ENCODE measurements at regions not wholly inside any gene's neighbourhood (a gene's known extent, or its start where the extent isn't known, plus 50 kb on each side); places are given as distances from the start of the nearest gene placed in this dataset.
"Not testable (repeated sequence)": the region's sequence is repeated elsewhere in the genome, so short reads cannot be mapped to it uniquely, and the experiment has no call there.

GRCh38 chr16:10255728-10256127 is 73.5 kb upstream of the GRIN2A start:
- Histone ChIP-seq H3K4me1 (ENCODE audit: low read length) (peaks cover 7% of the 10 kb centered on the region), H3K4me2 (ENCODE audit: low read depth, low read length) (no peak overlapping the region), H3K27ac (ENCODE audit: low read length) (no peak overlapping the region), H3K36me3 (replicated peaks; ENCODE audit: insufficient read depth, low read length) (no peaks in the 10 kb centered on the region), H3K27me3 (replicated peaks; ENCODE audit: insufficient read depth, low read length) (no peaks in the 10 kb centered on the region), H2AFZ (ENCODE audit: low read length) (no peak overlapping the region), H4K20me1 (ENCODE audit: insufficient read depth, low read length) (no peaks in the 10 kb centered on the region), H3K9ac (ENCODE audit: low read length) (no peak overlapping the region), H3K79me2 (ENCODE audit: low read length) (no peaks in the 10 kb centered on the region), H3K4me3 (ENCODE audit: low read length) (no peak overlapping the region), H3K9me2 (replicated peaks; ENCODE audit: insufficient read depth, low read length) (no peaks in the 10 kb centered on the region), H3F3A (ENCODE audit: insufficient read depth, low read length) (no peaks in the 10 kb centered on the region), H3K9me3 (replicated peaks; ENCODE audit: insufficient read depth, low read length) (no peaks in the 10 kb centered on the region)
- DNase-seq = no peak
- TF ChIP-seq CTCF (IDR thresholded peaks at IDR 0.05; ENCODE audit: low read length) (no peak), EZH2phosphoT487 (IDR thresholded peaks at IDR 0.05; ENCODE audit: low read length) (no peak), EZH2 (optimal IDR thresholded peaks at IDR 0.05; ENCODE audit: low read depth, low read length) (no peak)

- H3K4me1 ChIP-seq (ENCODE audit: low read length) = peaks cover 7% of the 10 kb centered on the region
- no peak overlapping the region for H3K27ac ChIP-seq (ENCODE audit: low read length)
- H3K4me2 ChIP-seq (ENCODE audit: low read depth, low read length) = peak overlapping the region; percentile 56
Observed at GRCh38 chr16:10256784-10257641, 74.8 kb upstream of the GRIN2A start.

GRCh38 chr16:10257642-10258251 is 75.5 kb upstream of the GRIN2A start:
- not testable (repeated sequence) for H3K4me1 ChIP-seq (ENCODE audit: low read length); H4K20me1 ChIP-seq (ENCODE audit: insufficient read depth, low read length); H3K9me3 ChIP-seq (replicated peaks; ENCODE audit: insufficient read depth, low read length); H3K4me3 ChIP-seq (ENCODE audit: low read length); DNase-seq; H3K4me2 ChIP-seq (ENCODE audit: low read depth, low read length); H3F3A ChIP-seq (ENCODE audit: insufficient read depth, low read length); H3K27me3 ChIP-seq (replicated peaks; ENCODE audit: insufficient read depth, low read length); H3K27ac ChIP-seq (ENCODE audit: low read length); H3K9ac ChIP-seq (ENCODE audit: low read length); H3K9me2 ChIP-seq (replicated peaks; ENCODE audit: insufficient read depth, low read length); H3K36me3 ChIP-seq (replicated peaks; ENCODE audit: insufficient read depth, low read length); H3K79me2 ChIP-seq (ENCODE audit: low read length)
- H2AFZ ChIP-seq (ENCODE audit: low read length) = peak overlapping the region; percentile 87; the same call in 1 of the 2 replicates

More at GRCh38 chr16:10256784-10257641, 74.8 kb upstream of the GRIN2A start:
- Histone ChIP-seq H4K20me1 (ENCODE audit: insufficient read depth, low read length) (no peaks in the 10 kb centered on the region), H3K27me3 (replicated peaks; ENCODE audit: insufficient read depth, low read length) (no peaks in the 10 kb centered on the region), H3K9ac (ENCODE audit: low read length) (no peak overlapping the region; the same call in 1 of the 2 replicates), H3K4me3 (ENCODE audit: low read length) (0 out of 2 replicates have a peak overlapping the region, but pooled peaks have one; percentile 24), H3K9me3 (replicated peaks; ENCODE audit: insufficient read depth, low read length) (no peaks in the 10 kb centered on the region), H2AFZ (ENCODE audit: low read length) (peak overlapping the region; percentile 87), H3K79me2 (ENCODE audit: low read length) (no peaks in the 10 kb centered on the region), H3K36me3 (replicated peaks; ENCODE audit: insufficient read depth, low read length) (no peaks in the 10 kb centered on the region), H3F3A (ENCODE audit: insufficient read depth, low read length) (no peaks in the 10 kb centered on the region), H3K9me2 (replicated peaks; ENCODE audit: insufficient read depth, low read length) (no peaks in the 10 kb centered on the region)
- TF ChIP-seq EZH2 (optimal IDR thresholded peaks at IDR 0.05; ENCODE audit: low read depth, low read length) (no peak), EZH2phosphoT487 (IDR thresholded peaks at IDR 0.05; ENCODE audit: low read length) (no peak), CTCF (IDR thresholded peaks at IDR 0.05; ENCODE audit: low read length) (peak; percentile 54)
- DNase-seq = peak; percentile 38

- H3K4me1 ChIP-seq (ENCODE audit: low read length); H3K9me3 ChIP-seq (replicated peaks; ENCODE audit: insufficient read depth, low read length); DNase-seq; H3K79me2 ChIP-seq (ENCODE audit: low read length); H3K36me3 ChIP-seq (replicated peaks; ENCODE audit: insufficient read depth, low read length); H3K4me3 ChIP-seq (ENCODE audit: low read length); H2AFZ ChIP-seq (ENCODE audit: low read length); H3K27me3 ChIP-seq (replicated peaks; ENCODE audit: insufficient read depth, low read length); H4K20me1 ChIP-seq (ENCODE audit: insufficient read depth, low read length); H3F3A ChIP-seq (ENCODE audit: insufficient read depth, low read length); H3K27ac ChIP-seq (ENCODE audit: low read length); H3K9me2 ChIP-seq (replicated peaks; ENCODE audit: insufficient read depth, low read length); H3K4me2 ChIP-seq (ENCODE audit: low read depth, low read length); H3K9ac ChIP-seq (ENCODE audit: low read length): not testable (repeated sequence)
Observed at GRCh38 chr16:10258930-10259603, 76.8 kb upstream of the GRIN2A start.

Measured in MM.1S (cell line).